ENCODE measurements at regions not wholly inside any gene's neighbourhood (a gene's known extent, or its start where the extent isn't known, plus 50 kb on each side); places are given as distances from the start of the nearest gene placed in this dataset.

DNA sequence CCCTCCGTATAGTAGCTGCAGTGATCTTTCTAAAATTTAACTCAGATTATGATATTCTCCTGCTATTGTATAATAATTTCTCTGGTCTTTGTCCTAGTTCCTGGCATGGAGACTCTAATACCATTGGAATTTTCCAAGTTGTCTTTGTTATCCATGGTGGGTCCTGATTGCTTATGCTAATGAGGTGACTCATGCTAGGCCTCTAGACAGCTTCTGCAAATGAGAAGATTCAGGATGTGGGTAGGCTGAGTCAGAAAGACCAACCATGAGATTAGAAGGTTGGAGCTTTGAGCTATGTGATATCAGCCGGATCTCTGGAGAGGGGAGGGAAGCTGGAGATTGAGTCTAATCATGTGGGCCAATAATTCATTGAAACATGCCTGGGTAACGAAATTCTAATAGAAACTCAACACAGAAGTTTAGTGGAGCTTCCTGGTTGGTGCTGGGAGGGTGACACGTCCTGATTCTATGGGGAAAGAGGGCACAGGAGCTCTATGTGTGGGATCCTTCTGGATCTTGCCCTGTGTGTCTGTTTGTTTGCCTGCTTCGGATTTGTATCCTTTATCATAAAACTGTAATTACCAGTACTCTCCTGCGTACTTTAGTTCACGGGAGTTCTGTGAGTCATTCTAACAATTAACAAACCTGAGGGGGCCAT, 73.2 kb upstream of the CNIH3 start:
- Histone ChIP-seq H3K27ac (ENCODE audit: low read depth, low read length) (no peak overlapping the region), H3K4me2 (ENCODE audit: low read length) (no peak overlapping the region), H2BK120ac (ENCODE audit: insufficient read depth, low read length, poor library complexity) (peak overlapping the region; percentile 68), H3K4me3 (ENCODE audit: low read depth, low read length) (no peak overlapping the region), H4K12ac (ENCODE audit: low read depth, low read length) (no peak overlapping the region), H2AK5ac (ENCODE audit: low read length) (no peak overlapping the region), H2AFZ (ENCODE audit: insufficient read depth, low read length, poor library complexity) (no peak overlapping the region), H3K79me1 (ENCODE audit: low read length) (peaks cover 12% of the 10 kb centered on the region), H3K23ac (ENCODE audit: low read length) (no peak overlapping the region), H3K79me2 (ENCODE audit: control insufficient read depth, insufficient read depth, low read length, poor library complexity) (no peaks in the 10 kb centered on the region), H3K36me3 (ENCODE audit: control insufficient read depth in 1 of 2, insufficient read depth in 2 of 2, low read length in 2 of 2) (no peaks in the 10 kb centered on the region), H4K91ac (ENCODE audit: low read depth, low read length) (peak overlapping the region; percentile 87), H4K8ac (ENCODE audit: low read depth, low read length) (no peak overlapping the region), H3K9ac (ENCODE audit: low read length) (no peak overlapping the region), H2BK5ac (ENCODE audit: low read depth, low read length, poor library complexity) (peak overlapping the region; percentile 46), H2BK12ac (ENCODE audit: low read length) (peak overlapping the region; percentile 81), H3K4ac (ENCODE audit: low read depth, low read length) (no peak overlapping the region), H3K4me1 (ENCODE audit: control insufficient read depth in 1 of 2, insufficient read depth in 2 of 2, low read length in 2 of 2) (peaks cover 11 to 13% of the 10 kb centered on the region in 2 experiments), H3K14ac (ENCODE audit: low read length) (no peak overlapping the region), H3K27me3 (ENCODE audit: insufficient read depth, low read length) (no peaks in the 10 kb centered on the region), H3K9me3 (ENCODE audit: insufficient read depth, low read depth, low read length) (no peaks in the 10 kb centered on the region), H3K18ac (ENCODE audit: low read length) (no peak overlapping the region)
- no CpG with 5 or more reads among the region's 7 CpGs for WGBS (ENCODE audit: extremely low coverage, insufficient coverage, insufficient read length)
- DNase-seq, result peak; percentile 83 to 97

DNA sequence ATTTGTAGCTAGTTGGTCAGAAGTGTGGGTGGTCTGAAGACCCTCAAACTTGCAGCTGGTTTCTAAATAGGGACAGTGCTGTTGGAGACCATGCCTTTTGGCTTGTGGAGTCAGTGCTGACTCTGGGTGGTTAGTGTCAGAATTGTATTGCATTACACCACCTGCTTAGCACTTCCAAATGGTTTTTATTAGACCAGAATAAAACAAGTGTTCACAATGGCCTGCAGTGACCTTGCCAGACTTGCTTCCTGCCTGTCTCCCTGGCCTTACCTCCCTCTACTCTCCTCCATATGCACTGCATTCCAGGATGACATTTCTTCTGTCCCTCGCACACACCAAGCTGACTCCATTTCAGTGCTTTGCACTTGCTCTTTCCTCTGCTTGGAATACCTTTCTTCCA, 72.7 kb upstream of the CNIH3 start:
- Histone ChIP-seq H4K12ac (ENCODE audit: low read depth, low read length) (no peak overlapping the region), H4K8ac (ENCODE audit: low read depth, low read length) (no peak overlapping the region), H2BK5ac (ENCODE audit: low read depth, low read length, poor library complexity) (no peak overlapping the region), H3K14ac (ENCODE audit: low read length) (peak overlapping the region; percentile 32), H3K79me1 (ENCODE audit: low read length) (peaks cover 12% of the 10 kb centered on the region), H3K23ac (ENCODE audit: low read length) (no peak overlapping the region), H3K27ac (ENCODE audit: low read depth, low read length) (no peak overlapping the region), H2BK120ac (ENCODE audit: insufficient read depth, low read length, poor library complexity) (peak overlapping the region; percentile 36), H3K27me3 (ENCODE audit: insufficient read depth, low read length) (no peaks in the 10 kb centered on the region), H2AFZ (ENCODE audit: insufficient read depth, low read length, poor library complexity) (no peak overlapping the region), H3K36me3 (ENCODE audit: control insufficient read depth in 1 of 2, insufficient read depth in 2 of 2, low read length in 2 of 2) (no peaks in the 10 kb centered on the region), H3K4me2 (ENCODE audit: low read length) (no peak overlapping the region), H4K91ac (ENCODE audit: low read depth, low read length) (peak overlapping the region; percentile 59), H3K9me3 (ENCODE audit: insufficient read depth, low read depth, low read length) (no peaks in the 10 kb centered on the region), H2BK12ac (ENCODE audit: low read length) (no peak overlapping the region), H2AK5ac (ENCODE audit: low read length) (no peak overlapping the region), H3K18ac (ENCODE audit: low read length) (no peak overlapping the region), H3K79me2 (ENCODE audit: control insufficient read depth, insufficient read depth, low read length, poor library complexity) (no peaks in the 10 kb centered on the region), H3K4me1 (ENCODE audit: control insufficient read depth in 1 of 2, insufficient read depth in 2 of 2, low read length in 2 of 2) (peaks cover 11 to 13% of the 10 kb centered on the region in 2 experiments), H3K9ac (ENCODE audit: low read length) (no peak overlapping the region), H3K4ac (ENCODE audit: low read depth, low read length) (no peak overlapping the region), H3K4me3 (ENCODE audit: low read depth, low read length) (no peak overlapping the region)
- no CpG with 5 or more reads among the region's 1 CpG for WGBS (ENCODE audit: extremely low coverage, insufficient coverage, insufficient read length)
- no peak for DNase-seq

DNA sequence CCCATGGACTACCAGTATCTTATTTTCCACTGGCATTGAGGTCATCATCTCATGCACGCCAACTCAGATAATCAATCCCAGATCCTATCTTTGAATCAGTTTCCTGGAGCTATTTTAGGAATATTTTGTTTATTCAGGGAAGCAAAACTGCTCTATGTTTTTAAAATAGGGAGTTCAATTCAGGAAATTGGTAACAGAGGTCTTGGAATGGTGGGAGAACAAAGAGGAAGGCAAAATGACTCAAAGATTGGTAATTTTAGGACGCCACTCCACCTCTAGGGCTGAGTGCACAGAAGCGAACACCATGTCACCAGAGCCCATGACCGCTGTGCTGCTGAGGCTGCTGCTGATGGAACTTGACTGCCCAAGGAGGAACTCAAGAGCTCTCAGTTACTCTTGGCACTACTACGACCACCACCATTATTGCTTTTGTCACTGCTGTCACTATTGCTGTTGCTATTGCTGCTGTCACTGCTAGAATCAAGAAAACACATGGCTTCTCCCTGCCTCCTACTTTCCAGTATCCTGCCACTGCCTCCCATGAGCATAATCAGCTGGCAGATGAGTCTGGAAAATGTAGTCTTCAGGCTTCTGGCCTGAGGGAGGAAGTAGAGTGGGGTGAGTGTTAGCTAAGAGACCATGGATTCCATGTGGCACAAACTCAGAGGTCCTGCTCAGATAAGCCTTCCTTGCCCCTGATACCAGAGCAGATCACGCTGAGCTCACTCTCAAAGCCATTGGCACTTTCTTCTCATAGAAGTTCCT, 71.6 kb upstream of the CNIH3 start:
- no peak overlapping the region for H2AK5ac ChIP-seq (ENCODE audit: low read length)
- no peak overlapping the region for H4K12ac ChIP-seq (ENCODE audit: low read depth, low read length)
- no peak overlapping the region for H3K9ac ChIP-seq (ENCODE audit: low read length)
- H3K79me1 ChIP-seq (ENCODE audit: low read length), result peaks cover 12% of the 10 kb centered on the region
- H3K9me3 ChIP-seq (ENCODE audit: insufficient read depth, low read depth, low read length), result no peaks in the 10 kb centered on the region
- no peak overlapping the region for H3K14ac ChIP-seq (ENCODE audit: low read length)
- no peak overlapping the region for H2BK120ac ChIP-seq (ENCODE audit: insufficient read depth, low read length, poor library complexity)
- no peak overlapping the region for H4K91ac ChIP-seq (ENCODE audit: low read depth, low read length)
- no peak overlapping the region for H3K4me2 ChIP-seq (ENCODE audit: low read length)
- no peak overlapping the region for H3K18ac ChIP-seq (ENCODE audit: low read length)
- H3K4me3 ChIP-seq (ENCODE audit: low read depth, low read length), result no peak overlapping the region
- no peaks in the 10 kb centered on the region for H3K27me3 ChIP-seq (ENCODE audit: insufficient read depth, low read length)
- H3K4ac ChIP-seq (ENCODE audit: low read depth, low read length), result no peak overlapping the region
- no CpG with 5 or more reads among the region's 6 CpGs for WGBS (ENCODE audit: extremely low coverage, insufficient coverage, insufficient read length)
- peak in 1 of 2 donors; percentile 5 for DNase-seq
- H2BK5ac ChIP-seq (ENCODE audit: low read depth, low read length, poor library complexity), result no peak overlapping the region
- H3K4me1 ChIP-seq (ENCODE audit: control insufficient read depth in 1 of 2, insufficient read depth in 2 of 2, low read length in 2 of 2), result peaks cover 11 to 13% of the 10 kb centered on the region in 2 experiments
- no peak overlapping the region for H3K23ac ChIP-seq (ENCODE audit: low read length)
- H4K8ac ChIP-seq (ENCODE audit: low read depth, low read length), result no peak overlapping the region
- no peak overlapping the region for H3K27ac ChIP-seq (ENCODE audit: low read depth, low read length)
- H3K36me3 ChIP-seq (ENCODE audit: control insufficient read depth in 1 of 2, insufficient read depth in 2 of 2, low read length in 2 of 2), result no peaks in the 10 kb centered on the region
- no peaks in the 10 kb centered on the region for H3K79me2 ChIP-seq (ENCODE audit: control insufficient read depth, insufficient read depth, low read length, poor library complexity)
- no peak overlapping the region for H2AFZ ChIP-seq (ENCODE audit: insufficient read depth, low read length, poor library complexity)
- H2BK12ac ChIP-seq (ENCODE audit: low read length), result no peak overlapping the region

DNA sequence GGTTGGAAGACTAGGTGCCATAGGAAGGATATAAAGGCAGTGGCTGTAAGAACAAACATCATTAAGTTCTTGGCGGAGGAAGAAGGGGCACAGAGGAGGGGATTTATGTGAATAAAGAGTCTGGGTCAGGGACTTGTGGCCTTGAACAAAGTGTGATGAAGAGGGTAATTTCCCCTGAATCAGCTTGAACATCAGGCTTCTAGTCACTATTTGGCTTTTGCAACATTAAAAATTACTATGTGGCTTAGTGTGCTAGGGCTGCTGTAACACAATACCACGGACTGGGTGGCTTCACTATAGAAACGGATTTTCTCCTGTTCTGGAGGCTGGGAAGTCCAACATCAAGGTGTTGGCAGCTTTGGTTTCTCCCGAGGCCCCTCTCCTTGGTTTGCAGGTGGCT, 70.5 kb upstream of the CNIH3 start:
- H3K14ac ChIP-seq (ENCODE audit: low read length), result no peak overlapping the region
- H3K79me1 ChIP-seq (ENCODE audit: low read length), result peaks cover 12% of the 10 kb centered on the region
- no peaks in the 10 kb centered on the region for H3K79me2 ChIP-seq (ENCODE audit: control insufficient read depth, insufficient read depth, low read length, poor library complexity)
- no peak overlapping the region for H2BK120ac ChIP-seq (ENCODE audit: insufficient read depth, low read length, poor library complexity)
- H3K23ac ChIP-seq (ENCODE audit: low read length), result no peak overlapping the region
- H3K9me3 ChIP-seq (ENCODE audit: insufficient read depth, low read depth, low read length), result no peaks in the 10 kb centered on the region
- H3K27ac ChIP-seq (ENCODE audit: low read depth, low read length), result no peak overlapping the region
- H2AK5ac ChIP-seq (ENCODE audit: low read length), result no peak overlapping the region
- no peak overlapping the region for H3K9ac ChIP-seq (ENCODE audit: low read length)
- WGBS (ENCODE audit: extremely low coverage, insufficient coverage, insufficient read length), result no CpG with 5 or more reads among the region's 4 CpGs
- H4K8ac ChIP-seq (ENCODE audit: low read depth, low read length), result no peak overlapping the region
- no peak overlapping the region for H4K12ac ChIP-seq (ENCODE audit: low read depth, low read length)
- no peaks in the 10 kb centered on the region for H3K27me3 ChIP-seq (ENCODE audit: insufficient read depth, low read length)
- no peak overlapping the region for H2AFZ ChIP-seq (ENCODE audit: insufficient read depth, low read length, poor library complexity)
- no peak overlapping the region for H2BK5ac ChIP-seq (ENCODE audit: low read depth, low read length, poor library complexity)
- no peaks in the 10 kb centered on the region for H3K36me3 ChIP-seq (ENCODE audit: control insufficient read depth in 1 of 2, insufficient read depth in 2 of 2, low read length in 2 of 2)
- no peak for DNase-seq
- no peak overlapping the region for H3K18ac ChIP-seq (ENCODE audit: low read length)
- no peak overlapping the region for H3K4ac ChIP-seq (ENCODE audit: low read depth, low read length)
- H4K91ac ChIP-seq (ENCODE audit: low read depth, low read length), result no peak overlapping the region
- peaks cover 11 to 13% of the 10 kb centered on the region in 2 experiments for H3K4me1 ChIP-seq (ENCODE audit: control insufficient read depth in 1 of 2, insufficient read depth in 2 of 2, low read length in 2 of 2)
- H3K4me2 ChIP-seq (ENCODE audit: low read length), result no peak overlapping the region
- no peak overlapping the region for H3K4me3 ChIP-seq (ENCODE audit: low read depth, low read length)
- H2BK12ac ChIP-seq (ENCODE audit: low read length), result no peak overlapping the region
